GM18909 (cell line): ENCODE measurements at regions not wholly inside any gene's neighbourhood (a gene's known extent, or its start where the extent isn't known, plus 50 kb on each side); places are given as distances from the start of the nearest gene placed in this dataset.

Experiments used
- ATAC-seq: cut with Tn5 transposase; IDR thresholded peaks from one replicate; pipeline ENCODE4 v1.9.1; 2021; ENCODE audit warnings: mild to moderate bottlenecking; ENCODE audit not compliant: unreplicated experiment, poor library complexity

- no peak for ATAC-seq
Observed at GRCh38 chr9:116032683-116033440, 120.7 kb upstream of the PAPPA start.

GRCh38 chr9:116039312-116039711 lies 114.3 kb upstream of the PAPPA start:
- no peak for ATAC-seq

- no peak for ATAC-seq
Observed at GRCh38 chr9:116039893-116040292, 113.7 kb upstream of the PAPPA start.

- ATAC-seq: no peak
Observed at GRCh38 chr9:116042321-116042720, 111.3 kb upstream of the PAPPA start.

- no peak for ATAC-seq
Observed at GRCh38 chr9:116045083-116045482, 108.5 kb upstream of the PAPPA start.

- ATAC-seq: no peak
Observed at GRCh38 chr9:116048081-116048480, 105.5 kb upstream of the PAPPA start.

- ATAC-seq: no peak
Observed at GRCh38 chr9:116049456-116049855, 104.1 kb upstream of the PAPPA start.

GRCh38 chr9:116051528-116051927 lies 102.1 kb upstream of the PAPPA start:
- no peak for ATAC-seq

GRCh38 chr9:116055536-116055935 lies 98.1 kb upstream of the PAPPA start:
- ATAC-seq: no peak

- ATAC-seq: no peak
Observed at GRCh38 chr9:116057371-116057770, 96.2 kb upstream of the PAPPA start.

GRCh38 chr9:116058421-116058820 lies 95.2 kb upstream of the PAPPA start:
- no peak for ATAC-seq

- ATAC-seq: no peak
Observed at GRCh38 chr9:116059466-116059865, 94.1 kb upstream of the PAPPA start.

- ATAC-seq: no peak
Observed at GRCh38 chr9:116060631-116061030, 93.0 kb upstream of the PAPPA start.

- no peak for ATAC-seq
Observed at GRCh38 chr9:116061546-116062205, 91.9 kb upstream of the PAPPA start.

- no peak for ATAC-seq
Observed at GRCh38 chr9:116062206-116062550, 91.4 kb upstream of the PAPPA start.

- ATAC-seq: no peak
Observed at GRCh38 chr9:116064970-116065369, 88.6 kb upstream of the PAPPA start.

GRCh38 chr9:116066221-116066620 lies 87.4 kb upstream of the PAPPA start:
- ATAC-seq: no peak

GRCh38 chr9:116067566-116067965 lies 86.0 kb upstream of the PAPPA start:
- no peak for ATAC-seq

GRCh38 chr9:116070256-116070914 lies 83.2 kb upstream of the PAPPA start:
- ATAC-seq: no peak

- ATAC-seq: no peak
Observed at GRCh38 chr9:116072046-116072445, 81.5 kb upstream of the PAPPA start.

- ATAC-seq: no peak
Observed at GRCh38 chr9:116073826-116074225, 79.8 kb upstream of the PAPPA start.

GRCh38 chr9:116074658-116075057 lies 78.9 kb upstream of the PAPPA start:
- ATAC-seq: no peak
